Occipital lobe (tissue), 1 donor: ENCODE measurements at regions not wholly inside any gene's neighbourhood (a gene's known extent, or its start where the extent isn't known, plus 50 kb on each side); places are given as distances from the start of the nearest gene placed in this dataset.

ENCODE experiments used
- DNase-seq: peaks from one replicate; lab custom pipeline; 2025; lab: John Stamatoyannopoulos, UW

DNA sequence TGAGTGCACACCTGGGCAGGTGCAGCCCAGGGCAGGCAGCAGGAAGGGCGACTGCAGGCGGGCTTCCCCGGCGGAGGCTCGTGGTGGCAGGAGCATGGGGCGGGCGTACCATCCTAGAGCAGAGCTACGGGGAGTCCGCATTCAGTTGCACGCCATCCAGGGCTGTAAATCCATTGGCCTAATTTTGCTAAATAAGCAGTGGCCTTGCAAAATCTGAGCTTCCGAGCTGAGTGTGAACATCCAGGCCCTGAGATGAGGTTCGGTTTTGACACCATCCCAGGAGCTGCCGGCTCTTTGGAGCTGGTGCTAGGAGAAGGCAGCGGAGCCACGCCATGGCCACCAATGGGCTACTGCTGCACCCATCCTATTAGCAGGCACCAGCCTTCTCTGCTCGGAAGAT, 664.8 kb downstream of the BRD1 start:
- DNase-seq, result no peak

- no peak for DNase-seq
Observed at GRCh38 chr22:49161002-49161850, 666.4 kb downstream of the BRD1 start.

DNA sequence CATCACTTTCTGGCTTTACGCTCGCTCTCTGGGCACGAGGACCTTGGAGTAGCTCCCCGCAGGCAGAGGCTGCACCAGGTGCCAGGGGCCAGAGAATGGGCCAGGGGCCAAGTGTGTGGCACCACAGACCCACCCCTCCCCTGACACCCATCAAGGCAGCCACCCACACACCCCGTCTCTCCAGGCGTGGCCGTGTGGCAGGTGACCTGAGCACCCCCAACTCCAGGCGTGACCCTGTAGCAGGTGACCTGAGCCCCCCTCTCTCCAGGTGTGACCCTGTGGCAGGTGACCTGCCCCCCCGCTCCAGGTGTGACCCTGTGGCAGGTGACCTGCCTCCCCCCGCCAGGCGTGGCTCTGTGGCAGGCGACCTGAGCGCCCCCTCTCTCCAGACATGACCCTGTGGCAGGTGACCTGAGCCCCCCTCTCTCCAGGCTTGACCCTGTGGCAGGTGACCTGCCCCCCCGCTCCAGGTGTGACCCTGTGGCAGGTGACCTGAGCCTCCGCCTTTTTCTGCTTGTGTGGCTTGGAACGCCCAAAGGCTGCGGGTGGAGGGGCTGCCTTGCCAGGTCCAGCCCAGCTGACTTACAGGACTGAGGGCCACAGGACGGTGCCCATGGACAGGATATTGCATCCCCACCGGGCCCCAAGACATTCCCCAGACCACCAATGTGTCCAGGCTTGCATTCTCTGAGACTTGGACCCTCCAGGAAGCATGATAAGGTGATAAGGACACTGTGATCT, 667.2 kb downstream of the BRD1 start:
- no peak for DNase-seq

DNA sequence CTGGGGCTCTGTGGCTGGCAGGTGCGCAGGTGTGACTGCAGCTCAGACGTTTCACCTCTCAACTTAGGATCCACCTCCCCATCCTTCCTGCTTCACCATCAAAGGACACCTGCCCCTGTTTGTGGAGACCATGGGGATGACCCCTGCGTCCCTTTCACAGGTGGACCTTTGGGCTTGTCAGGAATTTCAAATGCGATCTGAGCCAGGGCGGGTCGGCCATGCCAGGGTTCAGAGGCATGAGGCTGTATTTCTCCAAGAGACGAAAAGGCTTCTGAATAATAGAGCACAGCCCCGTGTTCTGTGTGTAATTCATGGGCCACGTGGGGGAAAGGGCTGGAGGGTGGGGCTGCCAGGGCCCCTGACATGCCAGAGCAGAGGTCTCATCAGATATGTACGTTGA, 668.0 kb downstream of the BRD1 start:
- DNase-seq, result no peak

GRCh38 chr22:49158741-49159564, 668.7 kb downstream of the BRD1 start:
- DNase-seq, result no peak

GRCh38 chr22:49157529-49158339, 669.9 kb downstream of the BRD1 start:
- no peak for DNase-seq

- DNase-seq, result no peak
Observed at GRCh38 chr22:49156662-49157285, 670.9 kb downstream of the BRD1 start.

- no peak for DNase-seq
Observed at GRCh38 chr22:49155770-49156580, 671.7 kb downstream of the BRD1 start.

DNA sequence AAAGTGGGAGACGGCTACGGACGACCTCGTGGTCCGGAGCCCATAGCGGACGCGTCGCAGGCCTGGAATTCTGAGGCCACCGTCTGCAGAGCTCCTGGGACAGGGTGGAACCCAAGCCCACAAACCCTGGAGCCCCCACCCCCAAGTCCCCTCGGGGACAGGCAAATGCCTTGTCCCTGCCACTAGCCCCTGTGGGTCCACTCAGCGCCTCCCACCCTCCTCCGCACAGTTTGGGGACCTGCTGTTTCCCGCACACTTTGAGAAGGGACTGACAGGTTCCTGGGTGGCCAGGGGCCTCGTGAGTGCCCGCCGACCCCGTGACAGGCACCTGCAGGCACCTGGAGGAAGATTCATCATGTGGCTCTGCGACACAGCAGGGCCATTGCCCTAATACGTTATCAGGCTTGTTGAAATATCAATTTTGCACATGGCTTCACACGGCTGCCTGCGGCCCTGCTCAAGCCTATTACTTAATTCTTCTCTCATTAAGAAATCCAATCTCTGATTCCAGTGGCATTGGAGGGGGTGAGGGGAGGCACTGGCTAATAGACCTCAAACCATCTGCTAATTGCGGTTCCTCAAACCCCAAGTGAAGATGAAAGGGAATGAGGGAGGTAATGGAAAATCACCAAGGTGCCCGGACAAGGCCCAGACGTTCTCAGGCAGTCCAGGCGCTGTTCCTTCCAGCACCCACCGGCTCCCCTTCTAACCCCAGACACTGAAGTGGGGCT, 672.5 kb downstream of the BRD1 start:
- no peak for DNase-seq

DNA sequence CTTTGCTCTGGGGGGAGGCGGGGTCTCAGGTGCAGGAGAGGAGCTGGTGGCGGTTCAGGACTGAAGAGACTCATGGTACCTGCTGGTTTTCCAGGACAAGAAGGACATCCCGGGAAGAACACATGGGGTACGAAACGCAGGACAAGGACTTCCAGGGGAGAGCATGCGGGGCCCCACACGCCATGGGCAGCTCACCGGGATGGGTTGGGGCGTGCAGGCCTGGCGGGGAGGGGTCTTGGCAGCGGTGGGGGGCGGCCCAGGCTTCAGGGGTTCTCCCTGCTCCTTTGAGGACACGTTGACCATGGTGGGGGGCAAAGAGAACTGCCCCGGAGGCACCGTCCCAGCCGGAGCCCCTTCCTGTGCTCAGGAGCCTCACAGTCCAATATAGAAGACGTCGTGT, 673.2 kb downstream of the BRD1 start:
- no peak for DNase-seq

GRCh38 chr22:49153921-49154320, 673.8 kb downstream of the BRD1 start:
- no peak for DNase-seq

DNA sequence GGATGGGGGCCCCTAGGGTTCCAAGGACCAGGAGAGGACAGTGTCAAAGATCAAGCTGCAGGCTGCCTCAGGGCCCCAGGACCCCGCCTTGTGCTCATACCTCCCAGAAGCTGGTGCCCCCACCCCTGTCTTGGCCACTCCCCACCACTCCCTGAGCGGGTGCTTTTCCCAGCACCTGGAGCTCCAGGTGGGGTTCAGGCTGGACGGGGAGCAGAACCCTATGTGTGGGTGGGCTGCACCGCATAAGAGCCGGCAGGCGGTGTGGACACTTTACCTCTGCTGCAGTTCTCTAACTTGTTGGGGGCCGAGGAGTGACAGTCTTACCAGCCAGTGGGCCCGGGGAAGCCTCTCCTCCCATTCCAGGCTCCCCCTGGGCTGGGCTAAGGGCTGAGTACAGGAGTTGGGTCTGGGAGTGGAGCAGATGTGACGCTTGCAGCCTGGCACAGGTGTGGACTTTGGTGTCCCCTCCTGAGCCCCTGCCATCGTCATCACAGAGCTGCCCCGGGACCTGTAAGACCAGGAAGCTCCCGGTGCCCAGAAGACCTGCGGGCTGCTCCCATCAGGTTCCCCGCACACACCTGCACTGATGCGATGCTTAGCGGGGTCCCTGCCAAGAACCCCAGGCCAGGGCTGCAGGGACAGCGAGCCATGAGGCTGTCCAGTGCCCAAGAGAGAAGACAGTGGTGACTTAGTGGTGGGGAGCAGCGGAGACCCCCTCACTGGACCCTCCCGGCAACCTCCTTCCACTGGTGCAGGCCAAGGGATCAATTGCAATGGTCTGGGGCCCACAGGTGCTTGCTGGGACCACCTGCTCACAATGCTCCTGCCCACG, 674.5 kb downstream of the BRD1 start:
- no peak for DNase-seq

- DNase-seq, result no peak
Observed at GRCh38 chr22:49152127-49152938, 675.3 kb downstream of the BRD1 start.

GRCh38 chr22:49151256-49152126, 676.2 kb downstream of the BRD1 start:
- no peak for DNase-seq

- no peak for DNase-seq
Observed at GRCh38 chr22:49150801-49151221, 676.9 kb downstream of the BRD1 start.
